B cell (primary cell): ENCODE measurements at regions not wholly inside any gene's neighbourhood (a gene's known extent, or its start where the extent isn't known, plus 50 kb on each side); places are given as distances from the start of the nearest gene placed in this dataset.

Source experiments
- ATAC-seq: fragments of 200-7000 bp; cut with Tn5 transposase; one replicate; pipeline ENCODE4 v1.10.0; 2021; ENCODE audit warnings: low read depth, mild to moderate bottlenecking, moderate number of reproducible peaks, moderate library complexity
- CTCF ChIA-PET: fragments of 350-600 bp; sonication (Branson Sonifier 250); formaldehyde crosslinking; loops from one replicate; lab custom pipeline; 2021; ENCODE audit warnings: antibody characterized with exemption, inconsistent platforms; lab: Charles Lee
- POLR2A ChIA-PET: fragments of 350-600 bp; sonication (Branson Sonifier 250); formaldehyde crosslinking; loops from one replicate; lab custom pipeline; 2021; ENCODE audit warnings: antibody characterized with exemption; lab: Charles Lee
- DNase-seq: peaks from one replicate; pipeline ENCODE4 v3.0.0; 2013
- H2AFZ ChIP-seq: 2 replicates; pipeline ENCODE4 v1.6.1; 2012; ENCODE audit warnings: mild to moderate bottlenecking, low read depth, low read length; ENCODE audit not compliant: insufficient read depth, poor library complexity, severe bottlenecking
- H3K27ac ChIP-seq, 2 donors: 1 replicate in 1 of 2; 2 replicates in 1 of 2; pipeline ENCODE4 v1.5.1; 2012 to 2013; ENCODE audit warnings: low read length in 2 of 2, mild to moderate bottlenecking in 2 of 2, moderate library complexity in 1 of 2
- H3K27me3 ChIP-seq, 4 experiments: fragments of 200-600 bp in 1 of 4; sonication (generic) in 1 of 4; replicated peaks in 1 of 4; 1 replicate in 2 of 4; 2 replicates in 2 of 4; pipeline versions ENCODE4 v1.6.1 to v1.7.0; 2013 to 2016; ENCODE audit warnings: low read length in 3 of 4, mild to moderate bottlenecking in 2 of 4, mixed read lengths in 1 of 4, moderate library complexity in 1 of 4; ENCODE audit not compliant: insufficient read depth in 4 of 4, control insufficient read depth in 3 of 4; ENCODE audit errors: control extremely low read depth in 1 of 4
- H3K36me3 ChIP-seq, 2 experiments: replicated peaks in 1 of 2; 1 replicate in 1 of 2; 2 replicates in 1 of 2; pipeline versions ENCODE4 v1.6.1 to v1.7.1; 2013; ENCODE audit warnings: low read length in 1 of 2; ENCODE audit not compliant: insufficient read depth in 2 of 2, control insufficient read depth in 1 of 2; ENCODE audit errors: control extremely low read depth in 1 of 2, extremely low read depth in 1 of 2
- H3K4me1 ChIP-seq, 2 donors: fragments of 200-600 bp in 1 of 2; sonication (generic) in 1 of 2; 1 replicate in 1 of 2; 2 replicates in 1 of 2; pipeline versions ENCODE4 v1.5.1 to v1.6.1; 2013 to 2017; ENCODE audit warnings: low read length in 2 of 2; ENCODE audit not compliant: control insufficient read depth in 2 of 2, insufficient read depth in 2 of 2
- H3K4me2 ChIP-seq: replicated peaks from 2 replicates; pipeline ENCODE3; 2012; ENCODE audit warnings: mild to moderate bottlenecking, low read depth, low read length; ENCODE audit not compliant: poor library complexity, severe bottlenecking
- H3K4me3 ChIP-seq, 5 experiments: fragments of 200-600 bp in 1 of 5; sonication (generic) in 1 of 5; 1 replicate in 3 of 5; 2 replicates in 2 of 5; pipeline versions ENCODE4 v1.5.1 to v1.7.0; 2011 to 2016; ENCODE audit warnings: low read length in 4 of 5, mild to moderate bottlenecking in 4 of 5, low read depth in 2 of 5, control low read depth in 1 of 5, moderate library complexity in 1 of 5; ENCODE audit not compliant: insufficient read depth in 1 of 5; ENCODE audit errors: control extremely low read depth in 1 of 5, extremely low read depth in 1 of 5
- H3K79me2 ChIP-seq: fragments of 200-600 bp; sonication (generic); one replicate; pipeline ENCODE4 v1.6.0; 2016; ENCODE audit warnings: low read length; ENCODE audit not compliant: control insufficient read depth, insufficient read depth
- H3K9ac ChIP-seq: fragments of 200-600 bp; sonication (generic); 2 replicates; pipeline ENCODE4 v1.6.1; 2017; ENCODE audit warnings: mild to moderate bottlenecking, low read length, moderate library complexity
- H3K9me3 ChIP-seq, 3 donors: one replicate each; pipeline versions ENCODE4 v1.6.1 to v1.7.1; 2013; ENCODE audit warnings: low read length in 2 of 3; ENCODE audit not compliant: control insufficient read depth in 2 of 3, insufficient read depth in 1 of 3; ENCODE audit errors: control extremely low read depth in 1 of 3
- H4K20me1 ChIP-seq: 2 replicates; pipeline ENCODE4 v1.6.0; 2012; ENCODE audit warnings: mild to moderate bottlenecking, low read length; ENCODE audit not compliant: insufficient read depth, control insufficient read depth, poor library complexity, severe bottlenecking
- H3K27ac Mint-ChIP-seq: one replicate; pipeline ENCODE4 v1.8.0; 2021; ENCODE audit warnings: mixed read lengths
- H3K27me3 Mint-ChIP-seq: one replicate; pipeline ENCODE4 v1.8.0; 2021; ENCODE audit warnings: mixed read lengths
- H3K4me1 Mint-ChIP-seq: one replicate; pipeline ENCODE4 v1.8.0; 2021; ENCODE audit warnings: mixed read lengths
- H3K4me3 Mint-ChIP-seq: one replicate; pipeline ENCODE4 v1.8.0; 2021; ENCODE audit warnings: mixed read lengths
- H3K9me3 Mint-ChIP-seq: one replicate; pipeline ENCODE4 v1.8.0; 2022; ENCODE audit warnings: mixed read lengths; ENCODE audit not compliant: insufficient read depth
- EZH2 ChIP-seq: IDR thresholded peaks from 2 replicates; pipeline ENCODE4 v1.6.1; 2012; ENCODE audit warnings: borderline replicate concordance, low read depth, mild to moderate bottlenecking, moderate library complexity, low read length; ENCODE audit not compliant: insufficient read depth, poor library complexity, severe bottlenecking
- WGBS: methylation state at CpG from one replicate; pipeline ENCODE4 v1.1.5; 2013; ENCODE audit warnings: missing lambda C conversion rate; ENCODE audit not compliant: insufficient coverage; 5-methylcytosine and 5-hydroxymethylcytosine counted together
- intact Hi-C: fragments of 100-400 bp; cut with micrococcal nuclease; formaldehyde crosslinking; loops from one replicate; pipeline ENCODE4 v1.10.0; 2022
- TF ChIP-seq, protein P1 (sequence below): fragments of 200-600 bp; IDR thresholded peaks from one replicate; pipeline ENCODE4 v1.8.0; 2022; ENCODE audit warnings: antibody characterized with exemption, mild to moderate bottlenecking

DNA sequence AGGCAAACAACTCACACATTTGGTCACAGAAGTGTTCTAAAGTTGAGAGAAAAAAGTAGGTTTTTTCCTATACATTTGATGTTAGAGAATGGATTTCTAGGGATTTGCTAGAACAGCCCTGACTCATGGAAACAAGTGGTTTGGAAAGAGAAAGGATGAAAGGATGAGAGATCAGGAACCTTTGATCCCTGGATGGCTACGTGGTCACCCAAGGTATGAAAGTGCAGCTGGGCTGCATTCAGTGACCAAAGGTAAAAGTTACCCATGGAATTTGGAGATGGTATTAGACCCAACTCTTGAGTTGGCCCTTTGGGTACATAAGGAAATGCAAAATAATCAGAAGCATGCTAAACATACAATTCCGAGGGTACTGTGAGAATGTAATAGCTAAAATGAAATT lies 61.3 kb upstream of the SPIN1 start:
- ChIA-PET CTCF (no interaction called here), POLR2A (no interaction called here)
- Histone ChIP-seq H3K27me3 (peaks cover 0 to 4% (median 0%) of the 10 kb centered on the region in 4 experiments), H3K4me2 (no peak overlapping the region), H3K79me2 (no peaks in the 10 kb centered on the region), H3K9ac (no peak overlapping the region), H4K20me1 (no peaks in the 10 kb centered on the region), H3K36me3 (no peaks in the 10 kb centered on the region), H3K27ac (no peak overlapping the region), H3K4me3 (no peak overlapping the region), H2AFZ (no peak overlapping the region), H3K9me3 (no peaks in the 10 kb centered on the region), H3K4me1 (peaks cover 7 to 8% of the 10 kb centered on the region in 2 donors)
- no peak for DNase-seq
- H3K27me3 Mint-ChIP-seq: peaks cover 8% of the 10 kb centered on the region
- no peak overlapping the region for H3K27ac Mint-ChIP-seq
- H3K4me1 Mint-ChIP-seq: peaks cover 12% of the 10 kb centered on the region
- 100% methylated on average over 1 of the region's 2 CpGs for WGBS
- TF ChIP-seq, protein P1, sequence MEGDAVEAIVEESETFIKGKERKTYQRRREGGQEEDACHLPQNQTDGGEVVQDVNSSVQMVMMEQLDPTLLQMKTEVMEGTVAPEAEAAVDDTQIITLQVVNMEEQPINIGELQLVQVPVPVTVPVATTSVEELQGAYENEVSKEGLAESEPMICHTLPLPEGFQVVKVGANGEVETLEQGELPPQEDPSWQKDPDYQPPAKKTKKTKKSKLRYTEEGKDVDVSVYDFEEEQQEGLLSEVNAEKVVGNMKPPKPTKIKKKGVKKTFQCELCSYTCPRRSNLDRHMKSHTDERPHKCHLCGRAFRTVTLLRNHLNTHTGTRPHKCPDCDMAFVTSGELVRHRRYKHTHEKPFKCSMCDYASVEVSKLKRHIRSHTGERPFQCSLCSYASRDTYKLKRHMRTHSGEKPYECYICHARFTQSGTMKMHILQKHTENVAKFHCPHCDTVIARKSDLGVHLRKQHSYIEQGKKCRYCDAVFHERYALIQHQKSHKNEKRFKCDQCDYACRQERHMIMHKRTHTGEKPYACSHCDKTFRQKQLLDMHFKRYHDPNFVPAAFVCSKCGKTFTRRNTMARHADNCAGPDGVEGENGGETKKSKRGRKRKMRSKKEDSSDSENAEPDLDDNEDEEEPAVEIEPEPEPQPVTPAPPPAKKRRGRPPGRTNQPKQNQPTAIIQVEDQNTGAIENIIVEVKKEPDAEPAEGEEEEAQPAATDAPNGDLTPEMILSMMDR: no peak
- H3K9me3 Mint-ChIP-seq: no peaks in the 10 kb centered on the region
- no peak for ATAC-seq
- intact Hi-C loops: no loop called here
- no peak overlapping the region for H3K4me3 Mint-ChIP-seq

DNA sequence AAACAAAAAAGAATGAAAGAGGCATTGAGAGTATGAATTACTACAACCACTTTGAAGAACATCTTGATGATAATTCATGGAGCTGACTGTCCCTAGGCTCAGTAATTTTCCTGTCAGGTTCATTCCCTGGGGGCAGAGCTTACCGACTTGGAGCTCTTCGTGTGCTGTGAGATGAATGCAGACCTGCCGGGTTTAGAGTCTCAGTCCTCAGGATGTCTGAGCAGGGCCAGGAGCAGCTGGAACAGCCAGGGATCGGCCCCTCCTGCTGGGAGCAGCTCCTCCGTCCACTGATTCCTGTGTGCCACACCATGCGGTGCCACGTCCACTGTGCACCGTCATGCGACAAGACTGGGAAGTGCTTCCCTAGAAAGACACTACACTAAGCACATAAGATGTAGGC lies 62.2 kb upstream of the SPIN1 start:
- CTCF ChIA-PET: no interaction called here
- Histone ChIP-seq H3K9me3 (no peaks in the 10 kb centered on the region), H3K4me3 (no peak overlapping the region), H2AFZ (no peak overlapping the region), H3K9ac (no peak overlapping the region), H3K4me1 (peaks cover 7 to 8% of the 10 kb centered on the region in 2 donors), H3K27me3 (peaks cover 0 to 4% (median 0%) of the 10 kb centered on the region in 4 experiments), H4K20me1 (no peaks in the 10 kb centered on the region), H3K27ac (no peak overlapping the region), H3K4me2 (no peak overlapping the region), H3K36me3 (no peaks in the 10 kb centered on the region), H3K79me2 (no peaks in the 10 kb centered on the region)
- H3K4me3 Mint-ChIP-seq: no peak overlapping the region
- POLR2A ChIA-PET: no interaction called here
- no peaks in the 10 kb centered on the region for H3K9me3 Mint-ChIP-seq
- ATAC-seq (no peak), DNase-seq (no peak)
- TF ChIP-seq, protein P1: no peak
- TF ChIP-seq EZH2: no peak
- no peak overlapping the region for H3K27ac Mint-ChIP-seq
- H3K4me1 Mint-ChIP-seq: peaks cover 14% of the 10 kb centered on the region
- 78% methylated on average over 5 of the region's 9 CpGs for WGBS
- intact Hi-C loops: no loop called here
- peaks cover 8% of the 10 kb centered on the region for H3K27me3 Mint-ChIP-seq
